GM12878 (cell line): ENCODE measurements at regions not wholly inside any gene's neighbourhood (a gene's known extent, or its start where the extent isn't known, plus 50 kb on each side); places are given as distances from the start of the nearest gene placed in this dataset.
"Not testable (repeated sequence)": the region's sequence is repeated elsewhere in the genome, so short reads cannot be mapped to it uniquely, and the experiment has no call there.

ENCODE experiments used
- ATAC-seq: fragments of 200-7000 bp; cut with Tn5 transposase; 3 replicates; pipeline ENCODE4 v1.9.1; 2020; ENCODE audit warnings: mild to moderate bottlenecking, moderate library complexity
- BruUV-seq: library from RNA; stranded (reverse); fragments of 400-500 nt; replicated peaks from 2 replicates; lab custom pipeline; 2021; lab: Mats Ljungman, UMichigan
- CTCF ChIA-PET: fragments of 300-600 bp; sonication (Branson Sonifier 250); formaldehyde crosslinking; extraction: SDS; loops from one replicate; lab custom pipeline; 2021; ENCODE audit warnings: inconsistent platforms; lab: Yijun Ruan, JAX
- POLR2A ChIA-PET: fragments of 350-600 bp; formaldehyde crosslinking; extraction: SDS; loops from one replicate; lab custom pipeline; 2021; ENCODE audit warnings: inconsistent platforms; lab: Charles Lee
- RAD21 ChIA-PET: fragments of 300-600 bp; sonication (Branson Sonifier 250); formaldehyde crosslinking; loops from one replicate; lab custom pipeline; 2023; ENCODE audit warnings: antibody characterized with exemption; ENCODE audit not compliant: unreplicated experiment; lab: Charles Lee
- SMC1A ChIA-PET: fragments of 300-600 bp; sonication (Branson Sonifier 250); formaldehyde crosslinking; loops from one replicate; lab custom pipeline; 2023; ENCODE audit not compliant: unreplicated experiment, uncharacterized antibody; lab: Charles Lee
- DNase-seq: peaks from one replicate; pipeline ENCODE4 v3.0.0-alpha.2; 2011; ENCODE audit warnings: low read depth, low spot score
- FAIRE-seq: peaks from 3 replicates; lab custom pipeline; 2011; peaks lifted over from hg19 to GRCh38; lab: Jason Lieb, UNC
- H2AFZ ChIP-seq: 2 replicates; pipeline ENCODE4 v1.6.0; 2011; ENCODE audit warnings: low read depth, low read length, control low read depth; ENCODE audit not compliant: control insufficient read depth
- H3K27ac ChIP-seq: 2 replicates; pipeline ENCODE4 v1.5.1; 2011; ENCODE audit warnings: control low read depth; ENCODE audit not compliant: control insufficient read depth, insufficient read depth
- H3K27me3 ChIP-seq, 2 experiments: replicated peaks in 1 of 2; 2 replicates each; pipeline versions ENCODE4 v1.6.0 to v1.6.1; 2011; ENCODE audit warnings: low read length in 1 of 2; ENCODE audit not compliant: control insufficient read depth in 2 of 2, insufficient read depth in 2 of 2
- H3K36me3 ChIP-seq, 2 experiments: 2 replicates each; pipeline ENCODE4 v1.5.1; 2011; ENCODE audit warnings: low read length in 1 of 2; ENCODE audit not compliant: control insufficient read depth in 2 of 2, insufficient read depth in 2 of 2
- H3K4me1 ChIP-seq: 2 replicates; pipeline ENCODE4 v1.6.1; 2011; ENCODE audit warnings: mild to moderate bottlenecking, low read length, moderate library complexity, mixed read lengths; ENCODE audit not compliant: control insufficient read depth, insufficient read depth
- H3K4me2 ChIP-seq: 2 replicates; pipeline ENCODE4 v1.6.0; 2011; ENCODE audit warnings: control low read depth; ENCODE audit not compliant: control insufficient read depth, insufficient read depth
- H3K4me3 ChIP-seq: fragments of 200-600 bp; sonication (generic); 2 replicates; pipeline ENCODE4 v1.5.1; 2016
- H3K79me2 ChIP-seq: 2 replicates; pipeline ENCODE4 v1.6.0; 2011; ENCODE audit warnings: low read length; ENCODE audit not compliant: control insufficient read depth, insufficient read depth
- H3K9ac ChIP-seq: 2 replicates; pipeline ENCODE4 v1.8.0; 2011; ENCODE audit warnings: low read length, control low read depth, mixed read lengths; ENCODE audit not compliant: control insufficient read depth, insufficient read depth
- H3K9me3 ChIP-seq: replicated peaks from 3 replicates; pipeline ENCODE4 v1.5.1; 2011; ENCODE audit warnings: mild to moderate bottlenecking, low read length; ENCODE audit not compliant: control insufficient read depth, insufficient read depth
- H4K20me1 ChIP-seq: 2 replicates; pipeline ENCODE4 v1.6.0; 2011; ENCODE audit not compliant: control insufficient read depth, insufficient read depth
- HDAC2 ChIP-seq: fragments of 200-600 bp; sonication (generic); IDR thresholded peaks from 2 replicates; pipeline ENCODE4 v1.6.1; 2017
- NKRF ChIP-seq: fragments of 450-650 bp; conservative IDR thresholded peaks from 2 replicates; pipeline ENCODE4 v1.6.1; 2017; ENCODE audit warnings: mild to moderate bottlenecking, moderate library complexity
- TCF7 ChIP-seq: IDR thresholded peaks from 2 replicates; pipeline ENCODE4 v1.6.1; 2014; ENCODE audit warnings: antibody characterized with exemption, borderline replicate concordance
- USF1 ChIP-seq: IDR thresholded peaks from 2 replicates; pipeline ENCODE4 v1.6.1; 2011; ENCODE audit warnings: borderline replicate concordance, low read depth, mild to moderate bottlenecking, moderate library complexity, mixed read lengths, low read length; ENCODE audit not compliant: insufficient read depth; ENCODE audit errors: extremely low read length
- WGBS: methylation state at CpG from one replicate; pipeline ENCODE4 v1.1.6; 2016; ENCODE audit warnings: low lambda C conversion rate; ENCODE audit not compliant: insufficient replicate concordance, insufficient coverage; ENCODE audit errors: missing lambda C conversion rate; 5-methylcytosine and 5-hydroxymethylcytosine counted together
- in situ Hi-C: fragments of 300-500 bp; cut with MboI; formaldehyde crosslinking; loops from 9 replicates; pipeline ENCODE4 v1.14.3; 2018; ENCODE audit warnings: mixed read lengths
- intact Hi-C: fragments of 100-400 bp; cut with micrococcal nuclease; formaldehyde crosslinking; loops from one replicate; pipeline ENCODE4 v1.14.2; 2022; ENCODE audit not compliant: unreplicated experiment

GRCh38 chrX:53880786-53881185, 163.5 kb downstream of the PHF8 start:
- CTCF ChIA-PET, H2AFZ ChIP-seq, H4K20me1 ChIP-seq, H3K36me3 ChIP-seq, SMC1A ChIA-PET, DNase-seq, in situ Hi-C loops, ATAC-seq, FAIRE-seq, H3K4me3 ChIP-seq, H3K79me2 ChIP-seq, H3K4me2 ChIP-seq, H3K9ac ChIP-seq, RAD21 ChIA-PET, H3K4me1 ChIP-seq, BruUV-seq, intact Hi-C loops, H3K27me3 ChIP-seq, H3K9me3 ChIP-seq, H3K27ac ChIP-seq: not testable (repeated sequence)
- POLR2A ChIA-PET = interaction anchor here (0.6 kb wide), 1 partner anchor 599 kb away, joined by 3 read pairs; no protein-coding TSS in a partner anchor
- WGBS = 12% methylated on average over 2 of the region's 2 CpGs

GRCh38 chrX:53859890-53860289, 173.4 kb upstream of the HUWE1 start:
- Histone ChIP-seq H4K20me1 (no peaks in the 10 kb centered on the region), H2AFZ (no peak overlapping the region), H3K36me3 (no peaks in the 10 kb centered on the region), H3K9ac (no peak overlapping the region), H3K4me2 (no peak overlapping the region), H3K27me3 (no peaks in the 10 kb centered on the region), H3K27ac (no peak overlapping the region), H3K9me3 (no peaks in the 10 kb centered on the region), H3K79me2 (no peaks in the 10 kb centered on the region), H3K4me3 (no peak overlapping the region), H3K4me1 (no peaks in the 10 kb centered on the region)
- RAD21 ChIA-PET = no interaction called here
- CTCF ChIA-PET = no interaction called here
- TF ChIP-seq USF1 (no peak), NKRF (no peak), TCF7 (no peak), HDAC2 (no peak)
- SMC1A ChIA-PET = interaction anchor here (0.7 kb wide), 1 partner anchor 40 kb away, joined by 4 read pairs; no protein-coding TSS in a partner anchor
- no peak for FAIRE-seq
- in situ Hi-C loops = no loop called here
- BruUV-seq = no TSS peak
- POLR2A ChIA-PET = no interaction called here
- ATAC-seq = no peak
- intact Hi-C loops = no loop called here
- no peak for DNase-seq
- WGBS = 73% methylated on average over 4 of the region's 4 CpGs
